Tibial nerve (tissue), 4 donors: ENCODE measurements at regions not wholly inside any gene's neighbourhood (a gene's known extent, or its start where the extent isn't known, plus 50 kb on each side); places are given as distances from the start of the nearest gene placed in this dataset.

Experiments
- CTCF ChIP-seq, 5 experiments: fragments of 200-600 bp in 3 of 5; fragments of 450-650 bp in 2 of 5; sonication (generic) in 3 of 5; IDR thresholded peaks; one replicate each; pipeline ENCODE4 v1.5.1; 2016 to 2019; ENCODE audit warnings: antibody characterized with exemption in 5 of 5, mild to moderate bottlenecking in 3 of 5, moderate library complexity in 2 of 5
- EP300 ChIP-seq, 2 donors: sonication (generic); formaldehyde crosslinking; IDR thresholded peaks; one replicate each; pipeline ENCODE4 v1.6.1; 2017; ENCODE audit warnings: antibody characterized with exemption in 2 of 2, mild to moderate bottlenecking in 1 of 2
- POLR2A ChIP-seq, 2 donors: fragments of 450-650 bp; IDR thresholded peaks; one replicate each; pipeline ENCODE4 v1.6.1; 2017; ENCODE audit warnings: antibody characterized with exemption in 2 of 2, mild to moderate bottlenecking in 2 of 2, moderate library complexity in 2 of 2

GRCh38 chr10:2076528-2076927, 339.2 kb upstream of the ADARB2 start:
- no peak for TF ChIP-seq CTCF (IDR thresholded peaks at IDR 0.05)
- TF ChIP-seq POLR2A (IDR thresholded peaks at IDR 0.05) = no peak
- no peak for TF ChIP-seq EP300 (IDR thresholded peaks at IDR 0.05)
